GM06990 (cell line): ENCODE measurements at regions not wholly inside any gene's neighbourhood (a gene's known extent, or its start where the extent isn't known, plus 50 kb on each side); places are given as distances from the start of the nearest gene placed in this dataset.

Source experiments
- DNase-seq: peaks from one replicate; pipeline ENCODE4 v3.0.0-alpha.2; 2011; ENCODE audit not compliant: insufficient read length; ENCODE audit errors: extremely low read depth
- H3K27me3 ChIP-seq: replicated peaks from 2 replicates; pipeline ENCODE4 v1.6.0; 2011; ENCODE audit warnings: low read length; ENCODE audit not compliant: control insufficient read depth, insufficient read depth
- H3K36me3 ChIP-seq: 2 replicates; pipeline ENCODE4 v1.5.1; 2011; ENCODE audit warnings: low read length; ENCODE audit not compliant: control insufficient read depth, insufficient read depth
- H3K4me3 ChIP-seq: replicated peaks from 2 replicates; pipeline ENCODE4 v1.5.1; 2011; ENCODE audit warnings: low read depth, mild to moderate bottlenecking, control low read depth, low read length
- CTCF ChIP-seq: IDR thresholded peaks from 2 replicates; pipeline ENCODE4 v1.5.1; 2011; ENCODE audit warnings: low read length, control low read depth, mild to moderate bottlenecking, inconsistent platforms; ENCODE audit not compliant: insufficient read depth, poor library complexity, severe bottlenecking

GRCh38 chr9:23538067-23538402, 288.0 kb downstream of the ELAVL2 start:
- Histone ChIP-seq H3K27me3 (no peaks in the 10 kb centered on the region), H3K4me3 (no peak overlapping the region), H3K36me3 (no peaks in the 10 kb centered on the region)
- TF ChIP-seq CTCF, result no peak
- no peak for DNase-seq

DNA sequence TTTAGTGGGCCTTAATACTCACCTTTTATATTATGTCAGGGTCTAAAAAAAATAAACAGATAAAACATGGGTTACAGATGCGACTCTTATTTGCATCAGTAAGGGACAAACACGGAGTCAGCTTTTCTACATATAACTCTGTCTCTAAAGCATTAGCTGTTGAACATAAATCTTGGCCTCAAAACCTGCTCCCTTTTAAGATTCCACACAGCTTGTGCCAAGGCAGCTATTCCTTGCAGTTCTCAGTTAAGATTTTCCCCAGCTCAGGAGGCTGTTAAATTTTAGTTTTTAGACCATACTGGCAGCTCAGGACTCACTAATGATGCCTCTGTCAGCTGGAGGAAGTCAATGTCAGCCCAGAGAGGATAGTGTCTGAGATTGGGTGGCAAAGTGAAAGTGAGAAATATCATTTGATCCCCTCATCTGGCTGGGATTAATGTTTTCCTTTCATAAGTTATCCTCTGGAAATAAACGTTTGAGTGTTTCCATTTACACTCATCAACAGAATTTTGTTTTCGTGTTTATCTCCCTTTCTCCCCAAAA, 287.5 kb downstream of the ELAVL2 start:
- Histone ChIP-seq H3K27me3 (no peaks in the 10 kb centered on the region), H3K36me3 (no peaks in the 10 kb centered on the region), H3K4me3 (no peak overlapping the region)
- no peak for DNase-seq
- no peak for TF ChIP-seq CTCF

DNA sequence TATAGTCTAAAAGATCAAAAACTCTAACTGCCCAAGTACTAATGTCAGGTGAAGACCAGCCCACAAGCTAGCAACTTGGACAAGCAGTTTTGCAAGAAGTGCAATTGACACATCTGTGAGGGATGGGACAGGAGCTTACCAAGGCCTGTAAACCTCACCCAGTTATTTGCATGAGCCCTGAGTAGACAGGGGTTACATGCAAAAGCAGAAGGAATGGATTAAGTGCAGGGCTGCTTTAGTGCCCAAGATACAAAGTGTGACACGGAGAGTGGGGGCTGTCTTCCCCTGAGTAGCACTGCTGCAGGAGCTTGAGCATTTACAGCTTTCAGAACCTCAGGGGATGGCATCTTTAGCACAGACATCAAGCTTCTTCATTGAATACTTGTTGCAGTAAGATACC, 286.7 kb downstream of the ELAVL2 start:
- Histone ChIP-seq H3K4me3 (no peak overlapping the region), H3K36me3 (no peaks in the 10 kb centered on the region), H3K27me3 (no peaks in the 10 kb centered on the region)
- no peak for TF ChIP-seq CTCF
- no peak for DNase-seq

GRCh38 chr9:23541976-23542375, 284.1 kb downstream of the ELAVL2 start:
- TF ChIP-seq CTCF, result no peak
- no peak overlapping the region for H3K4me3 ChIP-seq
- no peak for DNase-seq
- no peaks in the 10 kb centered on the region for H3K27me3 ChIP-seq
- no peaks in the 10 kb centered on the region for H3K36me3 ChIP-seq

DNA sequence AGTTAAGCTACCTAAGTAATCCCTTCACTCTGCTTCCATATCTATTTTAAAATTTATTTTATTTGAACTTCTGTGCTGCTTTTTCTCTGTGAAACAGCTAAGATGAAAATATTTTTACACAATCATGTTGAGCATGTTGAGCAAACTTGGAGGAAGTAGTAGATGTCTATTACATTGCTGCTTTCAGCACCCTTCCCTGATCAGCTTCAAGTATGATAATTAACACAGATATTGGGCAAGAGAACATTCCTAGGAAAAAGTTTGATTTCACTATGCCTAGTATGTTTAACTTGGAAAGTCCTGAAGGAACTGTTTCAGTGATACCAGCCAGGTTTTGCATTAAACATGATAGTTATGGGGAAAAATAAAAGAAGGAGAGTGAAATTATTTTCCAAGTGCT, 283.6 kb downstream of the ELAVL2 start:
- no peak for DNase-seq
- H3K27me3 ChIP-seq, result no peaks in the 10 kb centered on the region
- no peaks in the 10 kb centered on the region for H3K36me3 ChIP-seq
- no peak overlapping the region for H3K4me3 ChIP-seq
- TF ChIP-seq CTCF, result no peak

DNA sequence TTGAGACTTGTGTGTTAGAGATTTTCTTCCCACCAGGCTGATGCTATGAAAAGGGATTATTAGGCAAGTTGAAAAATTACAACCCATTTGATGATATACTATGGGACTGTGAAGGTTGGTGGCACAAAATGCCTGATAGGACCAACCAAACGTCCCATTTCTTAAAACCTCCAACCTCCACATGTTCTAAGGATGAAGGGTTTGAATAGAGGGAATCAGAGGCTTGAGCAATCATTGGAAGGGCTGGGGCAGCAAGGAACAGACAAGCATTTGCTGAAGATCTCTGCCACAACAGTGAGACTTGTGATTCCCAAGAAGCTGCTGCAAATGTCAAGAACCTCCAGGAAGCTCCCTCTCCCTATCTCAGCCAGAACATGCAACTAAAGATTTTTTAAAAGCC, 283.1 kb downstream of the ELAVL2 start:
- no peak for DNase-seq
- H3K4me3 ChIP-seq, result no peak overlapping the region
- TF ChIP-seq CTCF, result no peak

More for the DNA sequence above, 283.1 kb downstream of the ELAVL2 start:
- H3K36me3 ChIP-seq, result no peaks in the 10 kb centered on the region
- H3K27me3 ChIP-seq, result no peaks in the 10 kb centered on the region
